ENCODE measurements at regions not wholly inside any gene's neighbourhood (a gene's known extent, or its start where the extent isn't known, plus 50 kb on each side); places are given as distances from the start of the nearest gene placed in this dataset.

DNA sequence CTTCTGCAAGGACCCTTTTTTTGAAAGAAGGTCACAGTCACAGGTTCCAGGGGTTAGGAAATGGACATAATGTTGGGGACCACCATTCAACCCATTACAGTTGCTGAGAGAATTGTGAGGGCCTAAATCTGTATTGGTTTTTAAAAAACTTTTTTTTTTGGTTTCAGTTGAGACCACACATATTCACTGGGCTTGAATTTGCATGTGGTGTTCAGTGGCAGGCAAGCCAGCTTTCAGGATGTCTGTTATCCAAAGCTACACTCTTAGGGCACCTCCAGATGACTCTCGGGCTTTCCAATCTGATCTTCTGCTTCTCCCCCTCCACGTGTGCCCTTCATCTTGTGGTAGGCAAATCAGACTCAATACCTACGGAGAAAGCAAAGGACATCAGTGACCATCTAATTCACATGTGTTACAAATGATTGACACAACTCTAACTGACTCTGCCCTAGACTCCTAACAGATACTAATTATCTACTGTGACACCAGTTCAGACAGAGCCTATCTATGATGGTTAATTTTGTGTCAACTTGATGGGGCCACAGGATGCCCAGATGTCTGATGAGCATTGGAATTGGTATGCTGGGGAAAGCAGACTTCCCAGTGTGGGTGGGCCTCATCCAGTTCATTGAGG lies 93.3 kb upstream of the ELMO1 start:
- no peak overlapping the region for H3K4me3 Mint-ChIP-seq
- no peak for DNase-seq
- H3K4me1 Mint-ChIP-seq: no peaks in the 10 kb centered on the region
- Histone ChIP-seq H3K4me2 (replicated peaks; ENCODE audit: extremely low read depth, low read length, poor library complexity, severe bottlenecking) (no peak overlapping the region), H3K4me1 (ENCODE audit: control insufficient read depth in 1 of 2, insufficient read depth in 2 of 2, low read length in 2 of 2) (no peaks in the 10 kb centered on the region), H3K27me3 (ENCODE audit: control insufficient read depth in 2 of 2, insufficient read depth in 2 of 2, low read length in 2 of 2) (no peaks in the 10 kb centered on the region), H3K9me3 (replicated peaks in 1 of 2; ENCODE audit: control insufficient read depth in 1 of 2, insufficient read depth in 1 of 2, low read length in 2 of 2) (no peaks in the 10 kb centered on the region), H3K4me3 (replicated peaks in 1 of 3; ENCODE audit: low read depth in 2 of 3, low read length in 3 of 3) (no peak overlapping the region), H3K79me2 (ENCODE audit: insufficient read depth, low read length) (no peaks in the 10 kb centered on the region), H4K20me1 (ENCODE audit: insufficient read depth, low read length) (no peaks in the 10 kb centered on the region), H3K36me3 (replicated peaks in 1 of 2; ENCODE audit: control insufficient read depth in 1 of 2, insufficient read depth in 2 of 2, low read length in 2 of 2) (no peaks in the 10 kb centered on the region), H3K9ac (ENCODE audit: insufficient read depth, low read length, poor library complexity, severe bottlenecking) (no peak overlapping the region), H3K27ac (ENCODE audit: low read depth in 1 of 2, low read length in 2 of 2) (no peak overlapping the region), H2AFZ (ENCODE audit: insufficient read depth, low read depth, low read length, poor library complexity, severe bottlenecking) (no peak overlapping the region)
- peaks cover 0 to 7% (median 2%) of the 10 kb centered on the region in 7 donors for H3K9me3 Mint-ChIP-seq
- no peaks in the 10 kb centered on the region for H3K36me3 Mint-ChIP-seq
- no peak for TF ChIP-seq CTCF (IDR thresholded peaks at IDR 0.05)
- intact Hi-C loops (cut with micrococcal nuclease): no loop called here
- no CpG with 5 or more reads among the region's 3 CpGs for WGBS (ENCODE audit: insufficient coverage)
- no peak overlapping the region for H3K27ac Mint-ChIP-seq
- peaks cover 0 to 2% (median 0%) of the 10 kb centered on the region in 3 donors for H3K27me3 Mint-ChIP-seq (ENCODE audit: low read depth in 3 of 3)

DNA sequence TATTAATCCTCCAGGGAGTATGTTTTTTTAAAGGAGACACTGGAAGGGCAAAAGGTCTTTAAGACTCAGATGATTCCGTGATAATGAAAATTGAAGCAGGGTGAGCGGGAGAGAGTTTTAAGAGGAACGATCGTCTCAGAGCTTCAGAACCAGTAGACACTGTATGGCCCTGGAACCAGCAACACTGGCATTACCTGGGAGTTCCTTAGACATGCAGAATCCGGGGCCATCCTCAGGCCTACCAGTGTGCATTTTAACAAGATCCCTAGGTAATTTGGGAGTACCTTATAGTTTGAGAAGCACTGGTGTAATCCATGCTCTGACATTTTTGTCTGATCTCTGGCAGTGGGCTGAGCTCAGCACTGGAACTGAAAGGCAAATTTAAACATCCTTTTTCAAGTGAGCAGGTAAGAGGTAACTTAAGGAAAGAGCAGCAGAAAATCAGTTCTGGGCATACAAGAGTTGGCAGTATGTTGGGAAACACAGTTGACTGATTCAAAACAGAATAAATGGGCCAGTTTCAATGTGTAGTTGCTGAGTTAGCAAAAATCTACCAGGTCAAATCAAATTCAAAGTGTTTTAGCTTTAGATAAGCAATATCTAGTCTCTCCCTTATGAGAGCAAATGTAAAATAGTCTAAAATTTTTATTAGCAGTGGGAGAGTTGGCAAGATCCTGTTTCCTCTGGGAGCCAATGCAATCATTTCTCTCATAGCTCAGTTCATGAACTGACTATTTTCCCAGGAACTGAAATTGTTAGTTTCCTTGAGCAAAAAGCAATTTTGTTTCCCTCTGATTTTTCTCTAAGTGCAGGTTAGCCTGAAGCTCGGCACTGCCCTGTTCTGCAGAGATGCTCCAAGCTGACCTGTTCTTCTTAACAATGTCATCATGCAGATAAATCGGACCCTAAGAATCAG lies 97.2 kb upstream of the ELMO1 start:
- Mint-ChIP-seq H3K36me3 (no peaks in the 10 kb centered on the region), H3K27me3 (ENCODE audit: low read depth in 3 of 3) (peaks cover 0 to 3% (median 1%) of the 10 kb centered on the region in 3 donors), H3K9me3 (peaks cover 0 to 7% (median 2%) of the 10 kb centered on the region in 7 donors), H3K4me3 (no peak overlapping the region), H3K4me1 (no peaks in the 10 kb centered on the region), H3K27ac (no peak overlapping the region)
- H3K9ac ChIP-seq (ENCODE audit: insufficient read depth, low read length, poor library complexity, severe bottlenecking): no peak overlapping the region
- no peaks in the 10 kb centered on the region for H3K4me1 ChIP-seq (ENCODE audit: control insufficient read depth in 1 of 2, insufficient read depth in 2 of 2, low read length in 2 of 2)
- H3K9me3 ChIP-seq (replicated peaks in 1 of 2; ENCODE audit: control insufficient read depth in 1 of 2, insufficient read depth in 1 of 2, low read length in 2 of 2): no peaks in the 10 kb centered on the region
- no peaks in the 10 kb centered on the region for H3K27me3 ChIP-seq (ENCODE audit: control insufficient read depth in 2 of 2, insufficient read depth in 2 of 2, low read length in 2 of 2)
- no peak overlapping the region for H3K4me3 ChIP-seq (replicated peaks in 1 of 3; ENCODE audit: low read depth in 2 of 3, low read length in 3 of 3)
- no peaks in the 10 kb centered on the region for H4K20me1 ChIP-seq (ENCODE audit: insufficient read depth, low read length)
- no peak overlapping the region for H3K27ac ChIP-seq (ENCODE audit: low read depth in 1 of 2, low read length in 2 of 2)
- DNase-seq: no peak
- 92% methylated on average over 6 of the region's 7 CpGs for WGBS (ENCODE audit: insufficient coverage)
- no peak for TF ChIP-seq CTCF (IDR thresholded peaks at IDR 0.05)
- no peaks in the 10 kb centered on the region for H3K79me2 ChIP-seq (ENCODE audit: insufficient read depth, low read length)
- intact Hi-C loops (cut with micrococcal nuclease): no loop called here
- no peak overlapping the region for H2AFZ ChIP-seq (ENCODE audit: insufficient read depth, low read depth, low read length, poor library complexity, severe bottlenecking)
- H3K4me2 ChIP-seq (replicated peaks; ENCODE audit: extremely low read depth, low read length, poor library complexity, severe bottlenecking): no peak overlapping the region
- no peaks in the 10 kb centered on the region for H3K36me3 ChIP-seq (replicated peaks in 1 of 2; ENCODE audit: control insufficient read depth in 1 of 2, insufficient read depth in 2 of 2, low read length in 2 of 2)
